ENCODE measurements at regions not wholly inside any gene's neighbourhood (a gene's known extent, or its start where the extent isn't known, plus 50 kb on each side); places are given as distances from the start of the nearest gene placed in this dataset.
"Not testable (repeated sequence)": the region's sequence is repeated elsewhere in the genome, so short reads cannot be mapped to it uniquely, and the experiment has no call there.

GRCh38 chr20:55316753-55317152 lies 688.6 kb downstream of the CBLN4 start:
- no peak overlapping the region for H3K27ac ChIP-seq
- no peak for TF ChIP-seq CTCF (IDR thresholded peaks at IDR 0.05)
- no peak overlapping the region for H3K4me3 ChIP-seq
- no peak for DNase-seq (ENCODE audit: low spot score)

- H3K27ac ChIP-seq; H3K4me3 ChIP-seq; DNase-seq (ENCODE audit: low spot score): not testable (repeated sequence)
Observed at GRCh38 chr20:55310844-55311243, 694.5 kb downstream of the CBLN4 start.

GRCh38 chr20:55291261-55291660 lies 714.1 kb downstream of the CBLN4 start:
- TF ChIP-seq CTCF (IDR thresholded peaks at IDR 0.05) = no peak
- no peak for DNase-seq (ENCODE audit: low spot score)
- no peak overlapping the region for H3K4me3 ChIP-seq
- H3K27ac ChIP-seq = no peak overlapping the region

- no peak overlapping the region for H3K27ac ChIP-seq
- TF ChIP-seq CTCF (IDR thresholded peaks at IDR 0.05) = no peak
- DNase-seq (ENCODE audit: low spot score) = no peak
- H3K4me3 ChIP-seq = no peak overlapping the region
Observed at GRCh38 chr20:55283889-55284288, 721.4 kb downstream of the CBLN4 start.

- TF ChIP-seq CTCF (IDR thresholded peaks at IDR 0.05) = no peak
- no peak for DNase-seq (ENCODE audit: low spot score)
- H3K27ac ChIP-seq = no peak overlapping the region
- no peak overlapping the region for H3K4me3 ChIP-seq
Observed at GRCh38 chr20:55273149-55273548, 732.2 kb downstream of the CBLN4 start.

- H3K4me3 ChIP-seq = no peak overlapping the region
- TF ChIP-seq CTCF (IDR thresholded peaks at IDR 0.05) = no peak
- DNase-seq (ENCODE audit: low spot score) = no peak
Observed at GRCh38 chr20:55271371-55271770, 733.9 kb downstream of the CBLN4 start.

GRCh38 chr20:55269913-55270312 lies 735.4 kb downstream of the CBLN4 start:
- H3K27ac ChIP-seq = no peak overlapping the region
- no peak for DNase-seq (ENCODE audit: low spot score)
- H3K4me3 ChIP-seq = no peak overlapping the region
- no peak for TF ChIP-seq CTCF (IDR thresholded peaks at IDR 0.05)

More at GRCh38 chr20:55271371-55271770, 733.9 kb downstream of the CBLN4 start:
- no peak overlapping the region for H3K27ac ChIP-seq

- TF ChIP-seq CTCF (IDR thresholded peaks at IDR 0.05) = no peak
- no peak overlapping the region for H3K27ac ChIP-seq
- no peak for DNase-seq (ENCODE audit: low spot score)
- H3K4me3 ChIP-seq = no peak overlapping the region
Observed at GRCh38 chr20:55266361-55266760, 739.0 kb downstream of the CBLN4 start.
